Transverse colon (tissue), 4 donors: ENCODE measurements at regions not wholly inside any gene's neighbourhood (a gene's known extent, or its start where the extent isn't known, plus 50 kb on each side); places are given as distances from the start of the nearest gene placed in this dataset.

Experiments
- DNase-seq: peaks from one replicate; pipeline ENCODE4 v3.0.0-alpha.2; 2019
- H3K27ac ChIP-seq, 4 donors: fragments of 200-600 bp; sonication (generic); 2 replicates each; pipeline ENCODE4 v1.5.1; 2016 to 2018; ENCODE audit warnings: inconsistent platforms in 4 of 4
- H3K27me3 ChIP-seq: fragments of 200-600 bp; sonication (generic); 2 replicates; pipeline ENCODE4 v1.5.1; 2017; ENCODE audit warnings: inconsistent platforms
- H3K36me3 ChIP-seq, 4 donors: fragments of 200-600 bp; sonication (generic); 2 replicates each; pipeline ENCODE4 v1.5.1; 2017 to 2019; ENCODE audit warnings: inconsistent platforms in 4 of 4
- H3K4me1 ChIP-seq, 4 donors: fragments of 200-600 bp; sonication (generic); 2 replicates each; pipeline ENCODE4 v1.5.1; 2017 to 2020; ENCODE audit warnings: inconsistent platforms in 4 of 4
- H3K4me3 ChIP-seq, 4 donors: fragments of 200-600 bp; sonication (generic); 1 replicate in 1 of 4; 2 replicates in 3 of 4; pipeline versions ENCODE4 v1.5.1 to v1.6.1; 2017 to 2019; ENCODE audit warnings: inconsistent platforms in 4 of 4
- H3K9me3 ChIP-seq, 2 donors: fragments of 200-600 bp; sonication (generic); 2 replicates each; pipeline ENCODE4 v1.5.1; 2017 to 2019; ENCODE audit warnings: inconsistent platforms in 2 of 2
- EP300 ChIP-seq: sonication (generic); formaldehyde crosslinking; IDR thresholded peaks from one replicate; pipeline ENCODE4 v1.6.1; 2017; ENCODE audit warnings: antibody characterized with exemption, low read depth
- POLR2A ChIP-seq: fragments of 450-650 bp; IDR thresholded peaks from one replicate; pipeline ENCODE4 v1.6.1; 2016; ENCODE audit warnings: antibody characterized with exemption, mild to moderate bottlenecking, moderate library complexity
- POLR2AphosphoS5 ChIP-seq, 3 donors: sonication (generic); formaldehyde crosslinking; IDR thresholded peaks; one replicate each; pipeline ENCODE4 v1.6.1; 2016; ENCODE audit warnings: antibody characterized with exemption in 3 of 3
- WGBS, 2 donors: methylation state at CpG; one replicate each; pipeline ENCODE4 v1.1.5; 2018; ENCODE audit warnings: low coverage in 1 of 2; 5-methylcytosine and 5-hydroxymethylcytosine counted together
- in situ Hi-C, 4 donors: fragments of 200-750 bp; cut with MboI; loops; one replicate each; pipeline versions ENCODE4 v1.15.0 to v1.15.1; 2017; ENCODE audit warnings: low sequenced_read_pairs in 3 of 4, low pct_ligation_motif_present in 1 of 4, low pct_unique_long_range_greater_than_20kb in 1 of 4
- intact Hi-C: fragments of 100-400 bp; cut with DNase I; formaldehyde crosslinking; loops from one replicate; pipeline ENCODE4 v1.15.1; 2023; ENCODE audit warnings: low total_unique reads
- TF ChIP-seq, protein P1 (sequence below), 5 experiments: fragments of 200-600 bp in 3 of 5; fragments of 450-650 bp in 2 of 5; sonication (generic) in 3 of 5; IDR thresholded peaks; 1 replicate in 2 of 5; 2 replicates in 3 of 5; pipeline ENCODE4 v1.5.1; 2016 to 2017; ENCODE audit warnings: antibody characterized with exemption in 5 of 5, inconsistent platforms in 3 of 5, mild to moderate bottlenecking in 2 of 5, moderate library complexity in 1 of 5

DNA sequence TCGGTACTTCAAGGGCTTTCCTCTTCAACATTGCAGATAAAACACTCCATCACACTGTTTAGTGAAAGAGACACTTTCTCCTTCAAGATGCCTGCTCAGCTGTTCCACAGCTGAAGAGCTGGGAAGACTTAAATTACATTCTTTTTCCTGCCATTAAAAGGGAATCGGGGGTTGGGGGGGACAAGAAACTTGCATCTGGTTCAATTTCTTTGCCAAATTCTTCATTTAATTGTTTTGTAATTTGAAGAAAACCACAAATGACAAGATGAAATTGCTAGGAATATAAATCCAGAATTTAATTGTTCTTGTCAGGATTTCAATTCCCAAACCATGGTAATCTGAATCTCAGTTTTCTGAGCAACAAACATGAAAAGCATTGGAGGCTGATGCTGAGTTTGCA lies 478.3 kb downstream of the EBF1 start:
- TF ChIP-seq EP300 (no peak), POLR2A (no peak), POLR2AphosphoS5 (IDR thresholded peaks at IDR 0.05) (no peak)
- TF ChIP-seq, protein P1, sequence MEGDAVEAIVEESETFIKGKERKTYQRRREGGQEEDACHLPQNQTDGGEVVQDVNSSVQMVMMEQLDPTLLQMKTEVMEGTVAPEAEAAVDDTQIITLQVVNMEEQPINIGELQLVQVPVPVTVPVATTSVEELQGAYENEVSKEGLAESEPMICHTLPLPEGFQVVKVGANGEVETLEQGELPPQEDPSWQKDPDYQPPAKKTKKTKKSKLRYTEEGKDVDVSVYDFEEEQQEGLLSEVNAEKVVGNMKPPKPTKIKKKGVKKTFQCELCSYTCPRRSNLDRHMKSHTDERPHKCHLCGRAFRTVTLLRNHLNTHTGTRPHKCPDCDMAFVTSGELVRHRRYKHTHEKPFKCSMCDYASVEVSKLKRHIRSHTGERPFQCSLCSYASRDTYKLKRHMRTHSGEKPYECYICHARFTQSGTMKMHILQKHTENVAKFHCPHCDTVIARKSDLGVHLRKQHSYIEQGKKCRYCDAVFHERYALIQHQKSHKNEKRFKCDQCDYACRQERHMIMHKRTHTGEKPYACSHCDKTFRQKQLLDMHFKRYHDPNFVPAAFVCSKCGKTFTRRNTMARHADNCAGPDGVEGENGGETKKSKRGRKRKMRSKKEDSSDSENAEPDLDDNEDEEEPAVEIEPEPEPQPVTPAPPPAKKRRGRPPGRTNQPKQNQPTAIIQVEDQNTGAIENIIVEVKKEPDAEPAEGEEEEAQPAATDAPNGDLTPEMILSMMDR (IDR thresholded peaks at IDR 0.05): no peak
- intact Hi-C loops (no loop called here), in situ Hi-C loops (no loop called here)
- WGBS, 2 donors: 63% methylated on average over 2 of the region's 2 CpGs
- H3K27me3 ChIP-seq: no peaks in the 10 kb centered on the region
- no peak overlapping the region for H3K27ac ChIP-seq
- no peaks in the 10 kb centered on the region for H3K36me3 ChIP-seq
- DNase-seq: no peak
- no peak overlapping the region for H3K4me3 ChIP-seq
- H3K4me1 ChIP-seq: no peaks in the 10 kb centered on the region
- no peaks in the 10 kb centered on the region for H3K9me3 ChIP-seq

DNA sequence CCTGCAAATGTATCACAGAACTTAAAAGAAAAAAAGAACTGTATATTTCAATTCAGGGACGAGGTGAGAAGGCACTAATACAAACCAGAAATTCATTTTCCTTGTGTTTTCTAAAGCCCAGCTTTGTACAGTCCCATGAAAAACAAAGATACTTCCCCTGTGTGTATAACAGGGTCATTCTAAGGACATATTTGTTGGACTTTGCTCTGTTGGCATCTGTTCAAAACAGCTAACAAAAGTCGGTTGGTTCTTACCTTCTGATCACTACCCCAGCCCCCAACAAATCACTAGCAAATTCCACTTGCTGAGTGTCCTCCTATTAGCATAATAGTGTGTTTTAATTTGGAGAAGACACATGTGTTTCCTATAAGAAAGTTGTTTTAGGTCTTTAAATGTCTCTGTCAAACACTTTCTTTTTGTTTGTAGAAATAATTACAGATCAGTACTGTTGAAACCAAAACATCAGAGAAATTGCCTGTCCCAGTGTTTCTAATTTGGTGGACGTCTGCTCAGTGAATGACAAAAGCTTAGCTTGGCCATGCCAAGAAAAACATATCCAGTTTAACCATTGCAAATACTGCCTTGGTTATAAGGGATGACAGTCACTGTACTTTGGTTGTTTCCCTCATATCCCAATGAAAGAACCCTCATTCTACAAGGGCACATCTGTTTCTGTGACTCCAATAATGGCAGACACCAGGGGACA lies 480.5 kb downstream of the EBF1 start:
- H3K4me1 ChIP-seq: no peaks in the 10 kb centered on the region
- no peaks in the 10 kb centered on the region for H3K36me3 ChIP-seq
- no peak overlapping the region for H3K27ac ChIP-seq
- no peak for TF ChIP-seq EP300
- no peak for TF ChIP-seq POLR2A
- TF ChIP-seq, protein P1 (IDR thresholded peaks at IDR 0.05): no peak
- TF ChIP-seq POLR2AphosphoS5 (IDR thresholded peaks at IDR 0.05): no peak
- DNase-seq: no peak
- WGBS, 2 donors: 26 to 30% methylated on average over 3 of the region's 3 CpGs
- intact Hi-C loops: no loop called here
- in situ Hi-C loops: no loop called here
- no peaks in the 10 kb centered on the region for H3K9me3 ChIP-seq
- no peak overlapping the region for H3K4me3 ChIP-seq
- no peaks in the 10 kb centered on the region for H3K27me3 ChIP-seq

DNA sequence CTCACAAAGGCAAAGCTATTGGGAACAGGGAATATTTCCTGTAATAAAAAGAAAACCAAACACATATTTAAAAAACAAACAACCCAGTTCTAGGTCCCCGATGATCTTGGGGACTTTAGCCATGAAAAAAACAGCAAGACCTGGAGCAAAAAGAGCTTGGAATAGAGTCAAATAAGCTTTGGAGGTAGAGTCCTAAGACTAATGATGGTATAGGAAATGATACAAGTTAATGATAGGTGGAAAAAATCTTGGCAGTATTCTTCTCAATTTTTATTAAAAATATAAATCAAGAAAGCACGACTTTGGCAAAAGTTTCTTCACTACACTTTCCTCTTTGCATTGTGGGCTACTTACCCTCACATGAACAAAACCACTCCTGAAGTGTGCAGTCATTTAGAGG lies 481.5 kb downstream of the EBF1 start:
- no peaks in the 10 kb centered on the region for H3K27me3 ChIP-seq
- no peak overlapping the region for H3K4me3 ChIP-seq
- 63 to 67% methylated on average over 2 of the region's 2 CpGs for WGBS, 2 donors
- H3K27ac ChIP-seq: no peak overlapping the region
- in situ Hi-C loops (no loop called here), intact Hi-C loops (no loop called here)
- TF ChIP-seq EP300 (no peak), POLR2A (no peak), POLR2AphosphoS5 (IDR thresholded peaks at IDR 0.05) (no peak)
- TF ChIP-seq, protein P1 (IDR thresholded peaks at IDR 0.05): no peak
- no peak for DNase-seq
- H3K36me3 ChIP-seq: no peaks in the 10 kb centered on the region
- no peaks in the 10 kb centered on the region for H3K4me1 ChIP-seq
- H3K9me3 ChIP-seq: no peaks in the 10 kb centered on the region

DNA sequence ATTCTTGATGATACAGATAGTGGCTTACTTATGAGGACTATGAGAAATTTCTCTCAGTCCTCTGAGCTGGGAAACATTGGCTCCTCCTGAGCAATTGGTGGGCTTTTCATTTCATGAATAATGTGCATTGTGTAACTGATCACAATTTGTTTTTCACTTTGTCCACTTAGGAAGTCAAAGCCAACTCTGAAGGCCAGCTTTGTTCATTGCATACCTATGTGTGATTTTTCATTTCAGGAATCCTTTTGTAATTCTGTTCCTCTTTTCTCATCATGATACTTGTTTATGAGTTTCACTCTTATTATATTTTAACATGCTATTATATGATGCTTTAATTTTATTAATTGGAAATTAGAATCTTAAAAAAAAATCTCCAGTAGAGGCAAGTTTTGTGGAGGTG lies 483.0 kb downstream of the EBF1 start:
- H3K4me1 ChIP-seq: no peaks in the 10 kb centered on the region
- in situ Hi-C loops (no loop called here), intact Hi-C loops (no loop called here)
- no peak overlapping the region for H3K4me3 ChIP-seq
- DNase-seq: no peak
- H3K27me3 ChIP-seq: no peaks in the 10 kb centered on the region
- no peak for TF ChIP-seq POLR2AphosphoS5 (IDR thresholded peaks at IDR 0.05)
- no peak for TF ChIP-seq EP300
- TF ChIP-seq POLR2A: no peak
- TF ChIP-seq, protein P1 (IDR thresholded peaks at IDR 0.05): no peak
- no peaks in the 10 kb centered on the region for H3K9me3 ChIP-seq
- no peak overlapping the region for H3K27ac ChIP-seq
- H3K36me3 ChIP-seq: no peaks in the 10 kb centered on the region
